ENCODE measurements at regions not wholly inside any gene's neighbourhood (a gene's known extent, or its start where the extent isn't known, plus 50 kb on each side); places are given as distances from the start of the nearest gene placed in this dataset.
A peak's percentile ranks its signal among the peaks of the same experiment; 100 is the strongest.

- ATAC-seq, result no peak
- H3K27me3 Mint-ChIP-seq, result no peaks in the 10 kb centered on the region
- H3K4me1 Mint-ChIP-seq, result no peaks in the 10 kb centered on the region
Observed at GRCh38 chr21:35107520-35107919, 58.4 kb upstream of the RUNX1 start.

DNA sequence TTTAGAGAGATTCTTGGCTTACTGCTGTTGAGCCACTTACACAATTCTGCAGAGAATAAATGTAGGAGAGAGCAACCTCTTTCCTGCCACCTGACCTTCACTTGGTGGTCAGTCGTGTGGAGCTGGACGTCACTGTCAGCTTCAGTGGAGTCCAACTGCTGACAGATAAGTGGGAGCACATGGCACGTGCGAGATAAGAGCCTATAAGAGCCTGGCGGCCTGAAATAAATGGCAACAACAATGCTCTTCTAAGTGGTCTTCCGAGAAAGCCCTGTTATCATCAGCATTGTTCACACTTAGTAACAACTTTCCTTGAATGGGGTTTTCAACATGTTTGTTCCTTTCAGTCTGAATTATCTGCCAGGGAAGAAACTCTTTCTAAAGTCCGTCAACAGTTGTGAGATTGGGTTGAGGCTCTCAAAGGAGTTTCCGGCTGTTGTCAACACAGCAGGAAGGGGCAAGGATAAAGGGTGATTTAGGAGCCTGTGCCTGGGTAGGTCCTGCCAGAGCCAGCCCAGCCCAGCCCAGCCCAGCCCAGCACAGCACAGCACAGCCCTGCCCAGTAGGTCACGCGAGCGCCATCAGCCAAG is 57.2 kb upstream of the RUNX1 start:
- H3K4me1 Mint-ChIP-seq, result no peaks in the 10 kb centered on the region

More at GRCh38 chr21:35107520-35107919, 58.4 kb upstream of the RUNX1 start:
- Mint-ChIP-seq H3K27ac (no peak overlapping the region), H3K36me3 (no peaks in the 10 kb centered on the region), H3K9me3 (no peaks in the 10 kb centered on the region), H3K4me3 (no peak overlapping the region)

GRCh38 chr21:35102488-35103371 is 53.6 kb upstream of the RUNX1 start:
- ATAC-seq, result peak; percentile 96
- H3K27me3 Mint-ChIP-seq, result no peaks in the 10 kb centered on the region
- no peaks in the 10 kb centered on the region for H3K36me3 Mint-ChIP-seq
- H3K4me1 Mint-ChIP-seq, result no peaks in the 10 kb centered on the region
- H3K9me3 Mint-ChIP-seq, result no peaks in the 10 kb centered on the region
- H3K4me3 Mint-ChIP-seq, result no peak overlapping the region
- no peak overlapping the region for H3K27ac Mint-ChIP-seq

More for the DNA sequence above, 57.2 kb upstream of the RUNX1 start:
- Mint-ChIP-seq H3K27me3 (no peaks in the 10 kb centered on the region), H3K9me3 (no peaks in the 10 kb centered on the region), H3K36me3 (no peaks in the 10 kb centered on the region), H3K4me3 (no peak overlapping the region), H3K27ac (no peak overlapping the region)
- ATAC-seq, result no peak

DNA sequence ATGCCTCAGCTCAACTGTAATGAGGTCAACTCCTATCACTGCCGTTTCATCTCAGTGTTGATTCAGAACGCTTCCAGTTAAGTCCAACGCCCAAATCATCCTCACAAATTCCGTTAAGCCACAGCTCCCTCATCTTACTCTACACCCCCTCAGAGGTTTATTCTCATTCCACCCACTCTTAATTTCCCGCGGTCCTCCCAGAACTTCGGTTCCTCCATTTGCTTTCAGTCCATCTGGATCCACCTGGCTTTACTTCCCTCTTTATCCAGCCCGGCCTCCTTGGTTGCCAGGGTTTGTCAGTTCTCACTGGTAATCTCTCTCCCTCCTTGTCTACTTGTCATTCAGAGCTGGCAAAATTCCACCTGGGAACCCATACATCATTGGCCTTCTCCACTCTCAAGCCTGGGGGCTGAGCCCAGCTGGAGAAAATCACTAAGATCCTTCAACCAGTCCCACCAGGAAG is 51.3 kb upstream of the RUNX1 start:
- no peak overlapping the region for H3K4me3 Mint-ChIP-seq
- H3K9me3 Mint-ChIP-seq, result no peaks in the 10 kb centered on the region
- H3K4me1 Mint-ChIP-seq, result peaks cover 7% of the 10 kb centered on the region
- H3K27ac Mint-ChIP-seq, result no peak overlapping the region
- no peaks in the 10 kb centered on the region for H3K27me3 Mint-ChIP-seq
- no peaks in the 10 kb centered on the region for H3K36me3 Mint-ChIP-seq
- no peak for ATAC-seq

DNA sequence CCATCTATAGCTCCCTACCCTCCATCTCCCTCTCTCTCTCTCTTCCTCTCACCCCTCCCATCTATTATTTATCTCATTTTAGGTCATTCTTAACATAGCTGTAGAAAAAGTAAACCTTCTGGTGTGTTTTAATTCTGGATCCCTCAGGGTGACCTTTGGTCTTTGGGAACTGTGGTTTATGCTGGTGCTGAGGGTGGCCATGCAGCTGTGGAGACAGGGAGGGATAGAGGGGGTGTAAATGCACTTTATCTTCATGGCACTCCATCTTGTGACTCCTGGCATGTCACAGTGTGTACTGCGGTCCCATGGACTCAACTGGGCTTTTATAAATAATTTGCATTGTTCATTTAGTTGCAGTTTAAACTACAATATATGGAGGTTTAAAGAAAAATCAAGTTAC is 50.2 kb upstream of the RUNX1 start:
- no peaks in the 10 kb centered on the region for H3K27me3 Mint-ChIP-seq

More for the DNA sequence above, 50.2 kb upstream of the RUNX1 start:
- no peak for ATAC-seq
- Mint-ChIP-seq H3K4me1 (peaks cover 7% of the 10 kb centered on the region), H3K27ac (no peak overlapping the region), H3K4me3 (no peak overlapping the region), H3K9me3 (no peaks in the 10 kb centered on the region), H3K36me3 (no peaks in the 10 kb centered on the region)

Data from stimulated activated memory B cell treated with anti-CD40 and anti-IgM and Interleukin-4, amounts not matched to agents 10 μg/mL and 1 μg/mL and 100 μg/mL, for 72 hours (primary cell).